ENCODE measurements at regions not wholly inside any gene's neighbourhood (a gene's known extent, or its start where the extent isn't known, plus 50 kb on each side); places are given as distances from the start of the nearest gene placed in this dataset.

DNA sequence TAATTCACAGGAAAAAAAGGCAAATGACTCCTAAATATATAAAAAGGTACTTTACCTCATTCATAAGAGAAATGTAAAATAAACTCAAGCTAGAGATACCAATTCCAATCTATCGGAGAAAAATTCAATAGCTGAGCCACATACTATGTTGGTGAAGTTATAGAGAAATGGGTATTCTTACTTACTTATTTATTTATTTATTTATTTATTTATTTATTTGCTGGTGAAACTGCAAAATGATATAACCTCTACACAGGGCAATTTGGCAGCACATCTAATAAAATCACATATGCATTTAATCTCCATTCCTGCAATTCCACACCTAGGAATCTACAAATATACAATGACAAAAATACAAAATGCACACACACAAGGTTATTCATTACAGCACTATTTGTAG lies 117.5 kb upstream of the TMEM168 start (continued):
- TF ChIP-seq, protein P1, sequence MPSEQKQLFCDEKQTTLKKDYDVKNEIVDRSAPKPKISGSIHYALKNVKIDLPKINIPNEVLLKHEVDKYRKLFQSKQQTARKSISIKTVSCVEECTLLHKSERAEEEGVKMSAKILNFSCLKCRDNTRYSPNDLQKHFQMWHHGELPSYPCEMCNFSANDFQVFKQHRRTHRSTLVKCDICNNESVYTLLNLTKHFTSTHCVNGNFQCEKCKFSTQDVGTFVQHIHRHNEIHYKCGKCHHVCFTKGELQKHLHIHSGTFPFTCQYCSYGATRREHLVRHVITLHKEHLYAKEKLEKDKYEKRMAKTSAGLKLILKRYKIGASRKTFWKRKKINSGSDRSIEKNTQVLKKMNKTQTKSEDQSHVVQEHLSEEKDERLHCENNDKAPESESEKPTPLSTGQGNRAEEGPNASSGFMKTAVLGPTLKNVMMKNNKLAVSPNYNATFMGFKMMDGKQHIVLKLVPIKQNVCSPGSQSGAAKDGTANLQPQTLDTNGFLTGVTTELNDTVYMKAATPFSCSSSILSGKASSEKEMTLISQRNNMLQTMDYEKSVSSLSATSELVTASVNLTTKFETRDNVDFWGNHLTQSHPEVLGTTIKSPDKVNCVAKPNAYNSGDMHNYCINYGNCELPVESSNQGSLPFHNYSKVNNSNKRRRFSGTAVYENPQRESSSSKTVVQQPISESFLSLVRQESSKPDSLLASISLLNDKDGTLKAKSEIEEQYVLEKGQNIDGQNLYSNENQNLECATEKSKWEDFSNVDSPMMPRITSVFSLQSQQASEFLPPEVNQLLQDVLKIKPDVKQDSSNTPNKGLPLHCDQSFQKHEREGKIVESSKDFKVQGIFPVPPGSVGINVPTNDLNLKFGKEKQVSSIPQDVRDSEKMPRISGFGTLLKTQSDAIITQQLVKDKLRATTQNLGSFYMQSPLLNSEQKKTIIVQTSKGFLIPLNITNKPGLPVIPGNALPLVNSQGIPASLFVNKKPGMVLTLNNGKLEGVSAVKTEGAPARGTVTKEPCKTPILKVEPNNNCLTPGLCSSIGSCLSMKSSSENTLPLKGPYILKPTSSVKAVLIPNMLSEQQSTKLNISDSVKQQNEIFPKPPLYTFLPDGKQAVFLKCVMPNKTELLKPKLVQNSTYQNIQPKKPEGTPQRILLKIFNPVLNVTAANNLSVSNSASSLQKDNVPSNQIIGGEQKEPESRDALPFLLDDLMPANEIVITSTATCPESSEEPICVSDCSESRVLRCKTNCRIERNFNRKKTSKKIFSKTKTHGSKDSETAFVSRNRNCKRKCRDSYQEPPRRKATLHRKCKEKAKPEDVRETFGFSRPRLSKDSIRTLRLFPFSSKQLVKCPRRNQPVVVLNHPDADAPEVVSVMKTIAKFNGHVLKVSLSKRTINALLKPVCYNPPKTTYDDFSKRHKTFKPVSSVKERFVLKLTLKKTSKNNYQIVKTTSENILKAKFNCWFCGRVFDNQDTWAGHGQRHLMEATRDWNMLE (tag by site-specific recombination; conservative IDR thresholded peaks at IDR 0.05; ENCODE audit: low read depth) = peak; percentile 64
- TF ChIP-seq ZBTB8A (tag by site-specific recombination; IDR thresholded peaks at IDR 0.05) = 0 out of 2 replicates have a peak, but pooled peaks have one; percentile 28
- TF ChIP-seq ZNF555 (tag by site-specific recombination; conservative IDR thresholded peaks at IDR 0.05) = peak; percentile 44
- peak; percentile 10; the same call in 1 of the 2 replicates for TF ChIP-seq ZNF654 (tag by site-specific recombination; IDR thresholded peaks at IDR 0.05; ENCODE audit: low read depth)
- 0 out of 2 replicates have a peak, but pooled peaks have one; percentile 10 for TF ChIP-seq ZNF140 (tag by site-specific recombination; IDR thresholded peaks at IDR 0.05)
- 0 out of 2 replicates have a peak, but pooled peaks have one; percentile 11 for TF ChIP-seq ZNF433 (tag by site-specific recombination; IDR thresholded peaks at IDR 0.05; ENCODE audit: low read depth)
- TF ChIP-seq ZNF394 (tag by site-specific recombination; IDR thresholded peaks at IDR 0.05; ENCODE audit: borderline replicate concordance) = peak; percentile 67; the same call in 1 of the 2 replicates
- TF ChIP-seq ZNF426 (tag by site-specific recombination; IDR thresholded peaks at IDR 0.05) = peak; percentile 49
- no peak for TF ChIP-seq ZNF404 (tag by site-specific recombination; IDR thresholded peaks at IDR 0.05)
- TF ChIP-seq, protein P2, sequence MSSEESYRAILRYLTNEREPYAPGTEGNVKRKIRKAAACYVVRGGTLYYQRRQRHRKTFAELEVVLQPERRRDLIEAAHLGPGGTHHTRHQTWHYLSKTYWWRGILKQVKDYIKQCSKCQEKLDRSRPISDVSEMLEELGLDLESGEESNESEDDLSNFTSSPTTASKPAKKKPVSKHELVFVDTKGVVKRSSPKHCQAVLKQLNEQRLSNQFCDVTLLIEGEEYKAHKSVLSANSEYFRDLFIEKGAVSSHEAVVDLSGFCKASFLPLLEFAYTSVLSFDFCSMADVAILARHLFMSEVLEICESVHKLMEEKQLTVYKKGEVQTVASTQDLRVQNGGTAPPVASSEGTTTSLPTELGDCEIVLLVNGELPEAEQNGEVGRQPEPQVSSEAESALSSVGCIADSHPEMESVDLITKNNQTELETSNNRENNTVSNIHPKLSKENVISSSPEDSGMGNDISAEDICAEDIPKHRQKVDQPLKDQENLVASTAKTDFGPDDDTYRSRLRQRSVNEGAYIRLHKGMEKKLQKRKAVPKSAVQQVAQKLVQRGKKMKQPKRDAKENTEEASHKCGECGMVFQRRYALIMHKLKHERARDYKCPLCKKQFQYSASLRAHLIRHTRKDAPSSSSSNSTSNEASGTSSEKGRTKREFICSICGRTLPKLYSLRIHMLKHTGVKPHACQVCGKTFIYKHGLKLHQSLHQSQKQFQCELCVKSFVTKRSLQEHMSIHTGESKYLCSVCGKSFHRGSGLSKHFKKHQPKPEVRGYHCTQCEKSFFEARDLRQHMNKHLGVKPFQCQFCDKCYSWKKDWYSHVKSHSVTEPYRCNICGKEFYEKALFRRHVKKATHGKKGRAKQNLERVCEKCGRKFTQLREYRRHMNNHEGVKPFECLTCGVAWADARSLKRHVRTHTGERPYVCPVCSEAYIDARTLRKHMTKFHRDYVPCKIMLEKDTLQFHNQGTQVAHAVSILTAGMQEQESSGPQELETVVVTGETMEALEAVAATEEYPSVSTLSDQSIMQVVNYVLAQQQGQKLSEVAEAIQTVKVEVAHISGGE (tag by site-specific recombination; conservative IDR thresholded peaks at IDR 0.05; ENCODE audit: low read depth) = peak; percentile 40
- 0 out of 2 replicates have a peak, but pooled peaks have one; percentile 45 for TF ChIP-seq ZNF266 (tag by site-specific recombination; IDR thresholded peaks at IDR 0.05; ENCODE audit: low read depth)

DNA sequence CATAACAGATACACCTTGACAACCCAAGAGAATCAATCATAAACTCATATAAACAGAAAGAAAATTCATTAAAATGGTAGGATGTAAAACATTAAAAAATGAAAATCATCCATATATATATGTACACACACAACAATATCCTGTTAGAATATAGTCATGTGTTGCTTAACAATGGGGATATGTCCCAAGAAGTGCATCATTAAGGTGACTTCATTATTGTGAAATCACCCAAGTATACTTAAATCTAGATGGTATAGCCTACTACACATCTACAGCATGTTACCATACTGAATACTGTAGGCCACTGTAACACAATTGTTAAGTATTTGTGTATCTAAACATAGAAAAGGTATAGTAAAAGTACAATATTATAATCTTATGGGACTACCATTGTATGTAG lies 115.8 kb upstream of the TMEM168 start:
- Histone ChIP-seq H3K9me3 (ENCODE audit: control insufficient read depth, insufficient read depth, low read depth, low read length) (no peaks in the 10 kb centered on the region), H3K4me3 (ENCODE audit: low read depth, low read length) (no peak overlapping the region), H3K27ac (ENCODE audit: extremely low read depth, low read depth, low read length) (no peak overlapping the region), H3K4me1 (ENCODE audit: control insufficient read depth, insufficient read depth, low read length) (no peaks in the 10 kb centered on the region), H3K36me3 (ENCODE audit: control insufficient read depth in 2 of 2, insufficient read depth in 1 of 2, low read length in 2 of 2) (peaks cover 0 to 4% of the 10 kb centered on the region in 2 experiments; a peak in 1 of 3 replicates)
- TF ChIP-seq ZNF239 (tag by site-specific recombination; IDR thresholded peaks at IDR 0.05) (no peak), ZBTB20 (tag by site-specific recombination; IDR thresholded peaks at IDR 0.05) (no peak)
- ChIA-PET POLR2A (no interaction called here), CTCF (no interaction called here)

DNA sequence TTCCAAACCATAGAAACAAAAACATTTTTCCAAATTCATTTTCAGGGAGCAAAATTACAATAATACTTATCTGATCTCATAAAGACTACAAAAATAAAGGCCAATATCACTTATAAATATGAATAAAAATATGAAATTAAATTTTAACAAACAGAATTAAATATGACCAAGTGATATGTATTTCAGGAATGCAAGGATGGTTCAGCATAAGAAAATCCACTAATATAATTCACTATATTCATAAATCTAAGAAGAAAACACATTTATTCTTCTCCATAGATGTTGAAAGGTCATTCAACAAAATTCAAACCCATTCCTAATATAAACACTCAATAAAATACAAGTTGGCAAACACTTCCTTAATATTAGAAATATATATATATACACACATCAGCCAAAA lies 115.2 kb upstream of the TMEM168 start:
- H3K36me3 ChIP-seq (ENCODE audit: control insufficient read depth in 2 of 2, insufficient read depth in 1 of 2, low read length in 2 of 2) = no peaks in the 10 kb centered on the region
- ChIA-PET POLR2A (no interaction called here), CTCF (interaction anchor here (0.6 kb wide), 1 partner anchor 162 kb away, joined by 8 read pairs; no protein-coding TSS in a partner anchor)

More for the DNA sequence above, 115.2 kb upstream of the TMEM168 start:
- Histone ChIP-seq H3K4me1 (ENCODE audit: control insufficient read depth, insufficient read depth, low read length) (no peaks in the 10 kb centered on the region), H3K9me3 (ENCODE audit: control insufficient read depth, insufficient read depth, low read depth, low read length) (no peaks in the 10 kb centered on the region), H3K4me3 (ENCODE audit: low read depth, low read length) (no peak overlapping the region), H3K27ac (ENCODE audit: extremely low read depth, low read depth, low read length) (no peak overlapping the region)
- TF ChIP-seq ZNF621 (tag by site-specific recombination; IDR thresholded peaks at IDR 0.05) (no peak), ZNF560 (tag by site-specific recombination; IDR thresholded peaks at IDR 0.05; ENCODE audit: borderline replicate concordance) (no peak), ZFP3 (tag by site-specific recombination; IDR thresholded peaks at IDR 0.05; ENCODE audit: low read depth) (no peak), ZNF658 (tag by site-specific recombination; IDR thresholded peaks at IDR 0.05) (no peak), ZNF2 (tag by site-specific recombination; IDR thresholded peaks at IDR 0.05) (no peak), ZNF549 (tag by site-specific recombination; IDR thresholded peaks at IDR 0.05) (no peak), BCL11B (tag by site-specific recombination; IDR thresholded peaks at IDR 0.05; ENCODE audit: low read depth) (no peak), TCF7L2 (IDR thresholded peaks at IDR 0.05; ENCODE audit: borderline replicate concordance, low read depth, low read length) (no peak), YY2 (tag by site-specific recombination; IDR thresholded peaks at IDR 0.05) (no peak), ZBTB48 (tag by site-specific recombination; IDR thresholded peaks at IDR 0.05) (no peak), ZNF626 (tag by site-specific recombination; IDR thresholded peaks at IDR 0.05) (no peak)
